Hematopoietic multipotent progenitor cell treated with erythropoietin and hydrocortisone succinate and interleukin-3 and kit ligand, for 4 days (in vitro differentiated cells): ENCODE measurements at regions not wholly inside any gene's neighbourhood (a gene's known extent, or its start where the extent isn't known, plus 50 kb on each side); places are given as distances from the start of the nearest gene placed in this dataset.
"Not testable (repeated sequence)": the region's sequence is repeated elsewhere in the genome, so short reads cannot be mapped to it uniquely, and the experiment has no call there.

Experiments used
- DNase-seq: peaks from one replicate; pipeline ENCODE4 v3.0.0-alpha.2; 2015

DNA sequence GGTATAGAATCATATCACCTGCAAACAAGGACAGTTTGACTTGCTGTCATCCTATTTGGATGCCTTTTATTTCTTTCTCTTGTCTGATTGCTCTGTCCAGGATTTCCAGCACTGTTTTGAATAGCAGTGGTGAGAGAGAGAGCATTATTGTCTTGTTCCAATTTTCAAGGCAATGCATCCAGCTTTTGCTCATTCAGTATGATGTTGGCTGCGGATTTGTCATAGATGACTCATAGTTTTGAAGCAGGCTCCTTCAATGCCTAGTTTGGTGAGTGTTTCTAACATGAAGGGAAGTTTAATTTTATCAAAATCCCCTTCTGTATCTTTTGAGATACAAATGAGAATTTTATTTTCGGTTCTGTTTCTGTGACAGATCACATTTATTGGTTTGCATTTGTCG lies 518.9 kb downstream of the PCDH11X start:
- not testable (repeated sequence) for DNase-seq

DNA sequence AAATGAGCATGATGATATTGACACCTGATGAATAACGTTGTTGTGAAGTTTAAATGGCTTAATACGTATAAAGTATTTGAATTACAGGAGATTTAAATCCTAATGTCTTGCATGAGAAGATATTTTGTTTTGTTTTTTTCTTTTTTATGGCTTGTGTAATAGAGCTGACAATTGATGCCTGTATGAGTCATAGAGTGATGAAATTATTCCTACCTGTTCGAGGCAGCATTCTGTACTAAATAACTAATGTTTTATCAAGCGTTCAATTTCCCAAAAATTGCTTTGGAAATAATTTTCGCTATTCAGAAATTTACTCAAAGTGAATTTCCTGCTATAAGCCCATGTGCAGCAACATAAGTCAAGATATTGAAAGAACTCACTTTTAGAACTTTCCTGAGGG lies 554.0 kb downstream of the PCDH11X start:
- not testable (repeated sequence) for DNase-seq

DNA sequence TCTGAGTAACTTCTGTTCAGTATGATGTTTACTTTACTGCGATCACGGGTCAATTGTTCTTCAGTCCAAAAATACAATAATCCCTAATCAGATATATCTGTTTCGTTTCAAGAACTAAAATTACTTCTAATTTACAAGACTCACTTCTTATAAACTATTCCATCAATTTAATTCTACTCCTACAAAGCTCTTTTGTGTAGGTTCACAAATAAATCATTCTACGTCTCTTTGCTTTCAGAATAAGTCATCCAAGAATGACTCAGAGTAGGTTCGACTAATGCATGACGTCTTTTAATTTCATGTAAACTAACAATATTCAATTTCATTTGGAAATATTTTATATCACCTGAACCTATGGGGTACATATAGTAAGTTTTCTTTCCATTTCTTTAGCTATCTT lies 571.9 kb downstream of the PCDH11X start:
- DNase-seq: not testable (repeated sequence)

DNA sequence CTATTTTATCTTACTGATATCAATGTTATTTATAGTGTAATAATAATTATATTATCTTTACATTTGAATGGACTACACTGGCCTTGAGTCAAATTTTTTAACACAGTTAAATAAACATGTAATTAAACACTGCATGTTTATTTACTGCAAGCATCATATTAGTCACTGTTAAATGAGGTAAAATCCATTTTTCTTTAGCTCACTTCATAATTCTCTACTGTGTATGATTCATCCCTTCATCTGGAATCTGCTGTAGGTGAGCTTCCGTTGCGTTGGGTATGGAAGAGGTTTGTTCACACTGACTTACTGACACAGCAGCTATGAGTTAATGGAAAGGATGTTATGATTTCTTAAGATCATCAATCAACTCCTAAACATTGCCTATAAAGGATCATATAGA lies 572.3 kb downstream of the PCDH11X start:
- DNase-seq: no peak
